ENCODE measurements at regions not wholly inside any gene's neighbourhood (a gene's known extent, or its start where the extent isn't known, plus 50 kb on each side); places are given as distances from the start of the nearest gene placed in this dataset.

DNA sequence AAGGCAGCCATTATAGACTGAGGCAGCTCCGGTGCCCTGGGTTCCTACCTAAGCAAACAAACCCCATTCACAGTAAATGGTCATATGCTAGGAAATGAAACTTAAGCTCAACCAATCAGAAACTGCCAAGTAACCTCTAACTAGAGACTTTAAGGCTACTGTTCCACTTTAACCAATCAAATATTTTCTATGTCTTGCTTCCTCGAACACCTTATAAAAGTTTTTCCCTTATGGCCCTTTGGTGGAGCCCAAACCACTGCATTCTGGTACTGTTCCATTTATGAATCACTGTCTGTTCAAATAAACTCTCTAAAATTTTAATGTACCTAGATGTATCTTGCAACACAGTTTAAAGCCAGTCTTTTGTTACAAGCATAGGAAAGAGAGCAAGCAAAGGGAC is 361.1 kb downstream of the HGF start:
- no peak overlapping the region for H2AFZ ChIP-seq (ENCODE audit: control insufficient read depth, low read length)
- H3K27ac ChIP-seq (ENCODE audit: control insufficient read depth, insufficient read depth, low read length): no peak overlapping the region
- H3K9me3 ChIP-seq (ENCODE audit: control insufficient read depth, low read depth, low read length): no peaks in the 10 kb centered on the region
- no peaks in the 10 kb centered on the region for H3K27me3 ChIP-seq (ENCODE audit: control insufficient read depth, extremely low read depth, insufficient read depth, low read length)
- dilution Hi-C loops (cut with MboI; ENCODE audit: extremely low pct_ligation_motif_present, low sequenced_read_pairs): no loop called here
- DNase-seq (ENCODE audit: low read depth, low spot score) (no peak), FAIRE-seq (no peak)
- no peak overlapping the region for H3K4me2 ChIP-seq (ENCODE audit: control insufficient read depth, extremely low read depth, insufficient read depth, low read depth, low read length)
- no peak overlapping the region for H3K4me3 ChIP-seq (ENCODE audit: control insufficient read depth in 2 of 3, extremely low read depth in 1 of 3, insufficient read depth in 2 of 3, low read depth in 1 of 3, low read length in 3 of 3)
- H3K4me1 ChIP-seq (ENCODE audit: control insufficient read depth, extremely low read depth, insufficient read depth, low read length): peaks cover 10% of the 10 kb centered on the region
- H4K20me1 ChIP-seq (ENCODE audit: control insufficient read depth, extremely low read depth, insufficient read depth, low read length): no peaks in the 10 kb centered on the region
- TF ChIP-seq EZH2 (IDR thresholded peaks at IDR 0.05; ENCODE audit: low read length): no peak
- TF ChIP-seq, protein P1, sequence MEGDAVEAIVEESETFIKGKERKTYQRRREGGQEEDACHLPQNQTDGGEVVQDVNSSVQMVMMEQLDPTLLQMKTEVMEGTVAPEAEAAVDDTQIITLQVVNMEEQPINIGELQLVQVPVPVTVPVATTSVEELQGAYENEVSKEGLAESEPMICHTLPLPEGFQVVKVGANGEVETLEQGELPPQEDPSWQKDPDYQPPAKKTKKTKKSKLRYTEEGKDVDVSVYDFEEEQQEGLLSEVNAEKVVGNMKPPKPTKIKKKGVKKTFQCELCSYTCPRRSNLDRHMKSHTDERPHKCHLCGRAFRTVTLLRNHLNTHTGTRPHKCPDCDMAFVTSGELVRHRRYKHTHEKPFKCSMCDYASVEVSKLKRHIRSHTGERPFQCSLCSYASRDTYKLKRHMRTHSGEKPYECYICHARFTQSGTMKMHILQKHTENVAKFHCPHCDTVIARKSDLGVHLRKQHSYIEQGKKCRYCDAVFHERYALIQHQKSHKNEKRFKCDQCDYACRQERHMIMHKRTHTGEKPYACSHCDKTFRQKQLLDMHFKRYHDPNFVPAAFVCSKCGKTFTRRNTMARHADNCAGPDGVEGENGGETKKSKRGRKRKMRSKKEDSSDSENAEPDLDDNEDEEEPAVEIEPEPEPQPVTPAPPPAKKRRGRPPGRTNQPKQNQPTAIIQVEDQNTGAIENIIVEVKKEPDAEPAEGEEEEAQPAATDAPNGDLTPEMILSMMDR (optimal IDR thresholded peaks at IDR 0.05 in 1 of 3, IDR thresholded peaks at IDR 0.05 in 1 of 3, conservative IDR thresholded peaks at IDR 0.05 in 1 of 3; ENCODE audit: extremely low read depth in 1 of 3, insufficient read depth in 2 of 3, low read length in 3 of 3): no peak
- H3K79me2 ChIP-seq (ENCODE audit: control insufficient read depth, insufficient read depth, low read length): no peaks in the 10 kb centered on the region
- H3K36me3 ChIP-seq (ENCODE audit: control insufficient read depth in 2 of 2, extremely low read depth in 1 of 2, insufficient read depth in 2 of 2, low read length in 2 of 2): no peaks in the 10 kb centered on the region
- H3K9ac ChIP-seq (ENCODE audit: control insufficient read depth, extremely low read depth, insufficient read depth, low read length): no peak overlapping the region
- no peaks in the 10 kb centered on the region for H3K9me1 ChIP-seq (ENCODE audit: control insufficient read depth, extremely low read depth, insufficient read depth, low read length)

DNA sequence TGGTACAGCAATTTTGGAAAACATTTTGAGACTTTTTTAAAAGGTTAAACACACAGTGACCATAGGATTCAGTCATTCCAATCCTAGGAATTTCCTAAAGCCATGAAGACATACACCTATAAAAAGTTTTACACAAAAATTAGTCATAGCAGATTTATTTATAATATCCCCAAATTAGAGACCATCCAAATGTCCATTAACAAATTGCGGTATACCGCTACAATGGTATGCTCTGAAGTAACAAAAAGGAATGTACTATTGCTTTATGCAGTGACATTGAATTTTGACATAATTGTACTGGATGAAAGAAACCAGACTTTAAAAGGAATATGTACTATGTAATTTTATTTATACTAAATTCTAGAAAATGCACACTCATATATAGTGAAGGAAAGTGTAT is 362.8 kb downstream of the HGF start:
- FAIRE-seq: no peak

More for the DNA sequence above, 362.8 kb downstream of the HGF start:
- H2AFZ ChIP-seq (ENCODE audit: control insufficient read depth, low read length): no peak overlapping the region
- H3K27me3 ChIP-seq (ENCODE audit: control insufficient read depth, extremely low read depth, insufficient read depth, low read length): no peaks in the 10 kb centered on the region
- H3K9ac ChIP-seq (ENCODE audit: control insufficient read depth, extremely low read depth, insufficient read depth, low read length): no peak overlapping the region
- H3K4me1 ChIP-seq (ENCODE audit: control insufficient read depth, extremely low read depth, insufficient read depth, low read length): peaks cover 10% of the 10 kb centered on the region
- H3K9me3 ChIP-seq (ENCODE audit: control insufficient read depth, low read depth, low read length): no peaks in the 10 kb centered on the region
- H3K9me1 ChIP-seq (ENCODE audit: control insufficient read depth, extremely low read depth, insufficient read depth, low read length): no peaks in the 10 kb centered on the region
- DNase-seq (ENCODE audit: low read depth, low spot score): no peak
- TF ChIP-seq, protein P1 (optimal IDR thresholded peaks at IDR 0.05 in 1 of 3, IDR thresholded peaks at IDR 0.05 in 1 of 3, conservative IDR thresholded peaks at IDR 0.05 in 1 of 3; ENCODE audit: extremely low read depth in 1 of 3, insufficient read depth in 2 of 3, low read length in 3 of 3): no peak
- no peak for TF ChIP-seq EZH2 (IDR thresholded peaks at IDR 0.05; ENCODE audit: low read length)
- H4K20me1 ChIP-seq (ENCODE audit: control insufficient read depth, extremely low read depth, insufficient read depth, low read length): no peaks in the 10 kb centered on the region
- no peak overlapping the region for H3K27ac ChIP-seq (ENCODE audit: control insufficient read depth, insufficient read depth, low read length)
- dilution Hi-C loops (cut with MboI; ENCODE audit: extremely low pct_ligation_motif_present, low sequenced_read_pairs): no loop called here
- H3K36me3 ChIP-seq (ENCODE audit: control insufficient read depth in 2 of 2, extremely low read depth in 1 of 2, insufficient read depth in 2 of 2, low read length in 2 of 2): no peaks in the 10 kb centered on the region
- no peak overlapping the region for H3K4me2 ChIP-seq (ENCODE audit: control insufficient read depth, extremely low read depth, insufficient read depth, low read depth, low read length)
- H3K4me3 ChIP-seq (ENCODE audit: control insufficient read depth in 2 of 3, extremely low read depth in 1 of 3, insufficient read depth in 2 of 3, low read depth in 1 of 3, low read length in 3 of 3): no peak overlapping the region
- H3K79me2 ChIP-seq (ENCODE audit: control insufficient read depth, insufficient read depth, low read length): no peaks in the 10 kb centered on the region
